Astrocyte (in vitro differentiated cells and primary cell): ENCODE measurements at regions not wholly inside any gene's neighbourhood (a gene's known extent, or its start where the extent isn't known, plus 50 kb on each side); places are given as distances from the start of the nearest gene placed in this dataset.
"Not testable (repeated sequence)": the region's sequence is repeated elsewhere in the genome, so short reads cannot be mapped to it uniquely, and the experiment has no call there.

Experiments
- DNase-seq: peaks from one replicate; pipeline ENCODE4 v3.0.0-alpha.2; 2010; ENCODE audit warnings: low read depth
- FAIRE-seq: peaks from 2 replicates; lab custom pipeline; 2011; peaks lifted over from hg19 to GRCh38; lab: Jason Lieb, UNC
- H2AFZ ChIP-seq: 2 replicates; pipeline ENCODE4 v1.6.0; 2012; ENCODE audit warnings: low read depth, low read length, inconsistent platforms
- H3K27ac ChIP-seq: 2 replicates; pipeline ENCODE4 v1.5.1; 2011; ENCODE audit warnings: low read depth, low read length, inconsistent platforms
- H3K27me3 ChIP-seq: 2 replicates; pipeline ENCODE4 v1.6.0; 2011; ENCODE audit warnings: low read length, inconsistent platforms; ENCODE audit not compliant: insufficient read depth
- H3K36me3 ChIP-seq: 2 replicates; pipeline ENCODE4 v1.5.1; 2011; ENCODE audit warnings: low read length, inconsistent platforms; ENCODE audit not compliant: insufficient read depth
- H3K4me1 ChIP-seq: 2 replicates; pipeline ENCODE4 v1.5.1; 2011; ENCODE audit warnings: low read length, inconsistent platforms; ENCODE audit not compliant: insufficient read depth
- H3K4me2 ChIP-seq: 2 replicates; pipeline ENCODE4 v1.6.0; 2012; ENCODE audit warnings: low read length, inconsistent platforms
- H3K4me3 ChIP-seq: 2 replicates; pipeline ENCODE4 v1.5.1; 2011; ENCODE audit warnings: low read depth, mild to moderate bottlenecking, low read length, inconsistent platforms; ENCODE audit not compliant: insufficient read depth
- H3K79me2 ChIP-seq: 2 replicates; pipeline ENCODE4 v1.6.0; 2012; ENCODE audit warnings: mild to moderate bottlenecking, low read length, inconsistent platforms; ENCODE audit not compliant: insufficient read depth
- H3K9ac ChIP-seq: 2 replicates; pipeline ENCODE4 v1.6.0; 2012; ENCODE audit warnings: mild to moderate bottlenecking, low read length, inconsistent platforms
- H3K9me3 ChIP-seq: 2 replicates; pipeline ENCODE4 v1.5.1; 2012; ENCODE audit warnings: low read depth, mild to moderate bottlenecking, low read length, inconsistent platforms; ENCODE audit not compliant: insufficient read depth
- H4K20me1 ChIP-seq: 2 replicates; pipeline ENCODE4 v1.6.0; 2012; ENCODE audit warnings: low read length, inconsistent platforms; ENCODE audit not compliant: insufficient read depth
- H3K27ac Mint-ChIP-seq: one replicate; pipeline ENCODE4 v1.8.0; 2021; ENCODE audit warnings: mild to moderate bottlenecking, mixed read lengths; ENCODE audit not compliant: unreplicated experiment
- H3K27me3 Mint-ChIP-seq: one replicate; pipeline ENCODE4 v1.8.0; 2021; ENCODE audit warnings: low read depth, mixed read lengths; ENCODE audit not compliant: unreplicated experiment
- H3K36me3 Mint-ChIP-seq: one replicate; pipeline ENCODE4 v1.8.0; 2021; ENCODE audit warnings: low read depth, mixed read lengths; ENCODE audit not compliant: unreplicated experiment
- H3K4me1 Mint-ChIP-seq: one replicate; pipeline ENCODE4 v1.8.0; 2021; ENCODE audit warnings: low read depth, mixed read lengths; ENCODE audit not compliant: unreplicated experiment
- H3K4me3 Mint-ChIP-seq: one replicate; pipeline ENCODE4 v1.8.0; 2021; ENCODE audit warnings: mild to moderate bottlenecking, moderate library complexity, mixed read lengths; ENCODE audit not compliant: unreplicated experiment
- H3K9me3 Mint-ChIP-seq: one replicate; pipeline ENCODE4 v1.8.0; 2021; ENCODE audit warnings: mild to moderate bottlenecking, mixed read lengths; ENCODE audit not compliant: unreplicated experiment

- H3K9me3 ChIP-seq, H3K27me3 ChIP-seq, FAIRE-seq: not testable (repeated sequence)
Observed at GRCh38 chr18:14460364-14460763, 83.0 kb downstream of the POTEC start.

GRCh38 chr18:14459826-14460225, 83.6 kb downstream of the POTEC start:
- H3K27me3 ChIP-seq, H3K4me3 ChIP-seq, H3K9ac ChIP-seq, DNase-seq, H3K4me1 Mint-ChIP-seq, H3K36me3 ChIP-seq, H3K27ac ChIP-seq, H2AFZ ChIP-seq, FAIRE-seq, H3K9me3 ChIP-seq, H3K4me3 Mint-ChIP-seq, H3K4me2 ChIP-seq, H4K20me1 ChIP-seq, H3K36me3 Mint-ChIP-seq, H3K27me3 Mint-ChIP-seq, H3K27ac Mint-ChIP-seq, H3K4me1 ChIP-seq, H3K9me3 Mint-ChIP-seq, H3K79me2 ChIP-seq: not testable (repeated sequence)

More at GRCh38 chr18:14460364-14460763, 83.0 kb downstream of the POTEC start:
- not testable (repeated sequence) for H3K4me3 ChIP-seq, H2AFZ ChIP-seq, H3K79me2 ChIP-seq, H3K36me3 Mint-ChIP-seq, H3K9me3 Mint-ChIP-seq, H3K4me1 Mint-ChIP-seq, H3K27ac ChIP-seq, H3K27ac Mint-ChIP-seq, H3K27me3 Mint-ChIP-seq, H3K4me3 Mint-ChIP-seq, H4K20me1 ChIP-seq, H3K36me3 ChIP-seq, H3K4me1 ChIP-seq, H3K9ac ChIP-seq, H3K4me2 ChIP-seq, DNase-seq

- H3K4me2 ChIP-seq, H2AFZ ChIP-seq, DNase-seq, H3K9me3 Mint-ChIP-seq, H3K9ac ChIP-seq, H3K27me3 Mint-ChIP-seq, H3K27me3 ChIP-seq, H3K36me3 Mint-ChIP-seq, H3K9me3 ChIP-seq, H3K27ac Mint-ChIP-seq, H4K20me1 ChIP-seq, H3K79me2 ChIP-seq, FAIRE-seq, H3K4me3 Mint-ChIP-seq, H3K4me1 ChIP-seq, H3K4me3 ChIP-seq, H3K27ac ChIP-seq, H3K36me3 ChIP-seq, H3K4me1 Mint-ChIP-seq: not testable (repeated sequence)
Observed at GRCh38 chr18:14458009-14458945, 85.1 kb downstream of the POTEC start.

GRCh38 chr18:14450637-14451009, 92.8 kb downstream of the POTEC start:
- not testable (repeated sequence) for H3K79me2 ChIP-seq, H3K36me3 Mint-ChIP-seq, H3K9me3 ChIP-seq, H2AFZ ChIP-seq, H3K27ac Mint-ChIP-seq, H3K27me3 Mint-ChIP-seq, H3K4me3 ChIP-seq, H4K20me1 ChIP-seq, H3K9ac ChIP-seq, H3K4me1 ChIP-seq, H3K27ac ChIP-seq, DNase-seq, H3K9me3 Mint-ChIP-seq, H3K4me3 Mint-ChIP-seq, FAIRE-seq, H3K27me3 ChIP-seq, H3K4me1 Mint-ChIP-seq, H3K36me3 ChIP-seq
- H3K4me2 ChIP-seq: peak overlapping the region; percentile 30

- H3K4me3 Mint-ChIP-seq, H3K36me3 ChIP-seq: not testable (repeated sequence)
Observed at GRCh38 chr18:14449995-14450636, 93.3 kb downstream of the POTEC start.

GRCh38 chr18:14449062-14449461, 94.3 kb downstream of the POTEC start:
- not testable (repeated sequence) for H4K20me1 ChIP-seq, H3K9me3 ChIP-seq, H3K4me2 ChIP-seq, H2AFZ ChIP-seq, H3K9me3 Mint-ChIP-seq, H3K27ac ChIP-seq, H3K27me3 ChIP-seq, H3K36me3 Mint-ChIP-seq, H3K4me3 Mint-ChIP-seq, H3K36me3 ChIP-seq, H3K27ac Mint-ChIP-seq, H3K4me3 ChIP-seq, H3K9ac ChIP-seq, H3K4me1 ChIP-seq, FAIRE-seq, H3K79me2 ChIP-seq, DNase-seq, H3K4me1 Mint-ChIP-seq, H3K27me3 Mint-ChIP-seq

More at GRCh38 chr18:14449995-14450636, 93.3 kb downstream of the POTEC start:
- DNase-seq, H4K20me1 ChIP-seq, H3K79me2 ChIP-seq, H3K27me3 Mint-ChIP-seq, H3K4me3 ChIP-seq, H2AFZ ChIP-seq, H3K4me1 Mint-ChIP-seq, FAIRE-seq, H3K9me3 ChIP-seq, H3K27ac Mint-ChIP-seq, H3K9ac ChIP-seq, H3K4me1 ChIP-seq, H3K27ac ChIP-seq, H3K27me3 ChIP-seq, H3K9me3 Mint-ChIP-seq, H3K36me3 Mint-ChIP-seq, H3K4me2 ChIP-seq: not testable (repeated sequence)
